HG02840 (cell line): ENCODE measurements at regions not wholly inside any gene's neighbourhood (a gene's known extent, or its start where the extent isn't known, plus 50 kb on each side); places are given as distances from the start of the nearest gene placed in this dataset.
"Not testable (repeated sequence)": the region's sequence is repeated elsewhere in the genome, so short reads cannot be mapped to it uniquely, and the experiment has no call there.

Experiments used
- ATAC-seq: cut with Tn5 transposase; IDR thresholded peaks from one replicate; pipeline ENCODE4 v1.9.1; 2021; ENCODE audit warnings: mild to moderate bottlenecking, moderate library complexity, moderate number of reproducible peaks; ENCODE audit not compliant: unreplicated experiment, low FRiP score

GRCh38 chr3:35141406-35141805 is 497.9 kb upstream of the ARPP21 start:
- ATAC-seq = no peak

- no peak for ATAC-seq
Observed at GRCh38 chr3:35144011-35144410, 495.3 kb upstream of the ARPP21 start.

GRCh38 chr3:35146256-35147035 is 492.9 kb upstream of the ARPP21 start:
- ATAC-seq = not testable (repeated sequence)

GRCh38 chr3:35183927-35184675 is 455.2 kb upstream of the ARPP21 start:
- ATAC-seq = no peak

- no peak for ATAC-seq
Observed at GRCh38 chr3:35184775-35185174, 454.6 kb upstream of the ARPP21 start.

- no peak for ATAC-seq
Observed at GRCh38 chr3:35187908-35188307, 451.4 kb upstream of the ARPP21 start.

- no peak for ATAC-seq
Observed at GRCh38 chr3:35194666-35195065, 444.7 kb upstream of the ARPP21 start.

GRCh38 chr3:35198857-35199256 is 440.5 kb upstream of the ARPP21 start:
- no peak for ATAC-seq

- ATAC-seq = no peak
Observed at GRCh38 chr3:35200056-35200455, 439.3 kb upstream of the ARPP21 start.

- ATAC-seq = no peak
Observed at GRCh38 chr3:35201211-35201610, 438.1 kb upstream of the ARPP21 start.

GRCh38 chr3:35215525-35216500 is 423.5 kb upstream of the ARPP21 start:
- no peak for ATAC-seq

- no peak for ATAC-seq
Observed at GRCh38 chr3:35216501-35217266, 422.6 kb upstream of the ARPP21 start.

GRCh38 chr3:35223632-35224394 is 415.5 kb upstream of the ARPP21 start:
- no peak for ATAC-seq

GRCh38 chr3:35224565-35225295 is 414.6 kb upstream of the ARPP21 start:
- ATAC-seq = no peak

- no peak for ATAC-seq
Observed at GRCh38 chr3:35241236-35241635, 398.1 kb upstream of the ARPP21 start.

GRCh38 chr3:35254917-35255316 is 384.4 kb upstream of the ARPP21 start:
- no peak for ATAC-seq

- no peak for ATAC-seq
Observed at GRCh38 chr3:35257641-35258040, 381.7 kb upstream of the ARPP21 start.

GRCh38 chr3:35262406-35262805 is 376.9 kb upstream of the ARPP21 start:
- no peak for ATAC-seq

- ATAC-seq = no peak
Observed at GRCh38 chr3:35263477-35263876, 375.8 kb upstream of the ARPP21 start.
